PC-9 (cell line): ENCODE measurements at regions not wholly inside any gene's neighbourhood (a gene's known extent, or its start where the extent isn't known, plus 50 kb on each side); places are given as distances from the start of the nearest gene placed in this dataset.

ENCODE experiments used
- BruUV-seq: library from RNA; stranded (reverse); fragments of 400-500 nt; replicated peaks from 2 replicates; lab custom pipeline; 2021; lab: Mats Ljungman, UMichigan
- CTCF ChIA-PET: fragments of 300-600 bp; sonication (Branson Sonifier 250); formaldehyde crosslinking; loops from one replicate; lab custom pipeline; 2022; ENCODE audit warnings: antibody characterized with exemption; lab: Charles Lee
- POLR2A ChIA-PET: fragments of 300-600 bp; sonication (Branson Sonifier 250); formaldehyde crosslinking; loops from one replicate; lab custom pipeline; 2022; ENCODE audit warnings: antibody characterized with exemption; ENCODE audit not compliant: unreplicated experiment; lab: Charles Lee
- DNase-seq, 2 experiments: peaks; one replicate each; pipeline versions ENCODE4 v3.0.0 to v3.0.0-alpha.2; 2015 to 2022; ENCODE audit warnings: mixed read lengths in 1 of 2
- H2AFZ ChIP-seq: fragments of 200-600 bp; sonication (generic); 2 replicates; pipeline ENCODE4 v1.8.1; 2017; ENCODE audit warnings: antibody characterized with exemption
- H3F3A ChIP-seq: fragments of 200-600 bp; sonication (generic); 2 replicates; pipeline ENCODE4 v1.8.1; 2017; ENCODE audit warnings: antibody characterized with exemption, mild to moderate bottlenecking, low read depth; ENCODE audit not compliant: insufficient read depth
- H3K27ac ChIP-seq: fragments of 200-600 bp; sonication (generic); 2 replicates; pipeline ENCODE4 v1.6.1; 2016; ENCODE audit warnings: mixed run types
- H3K27me3 ChIP-seq: fragments of 200-600 bp; sonication (generic); 2 replicates; pipeline ENCODE4 v1.6.1; 2016; ENCODE audit warnings: low read depth, mixed run types; ENCODE audit not compliant: insufficient read depth
- H3K36me3 ChIP-seq: fragments of 200-600 bp; sonication (generic); 2 replicates; pipeline ENCODE4 v1.6.1; 2016; ENCODE audit warnings: low read depth, mixed run types
- H3K4me1 ChIP-seq: fragments of 200-600 bp; sonication (generic); replicated peaks from 2 replicates; pipeline ENCODE4 v1.6.1; 2016; ENCODE audit warnings: mixed run types; ENCODE audit not compliant: insufficient read depth
- H3K4me2 ChIP-seq: fragments of 200-600 bp; sonication (generic); 2 replicates; pipeline ENCODE4 v1.6.1; 2017; ENCODE audit warnings: mixed run types
- H3K4me3 ChIP-seq: fragments of 200-600 bp; sonication (generic); 2 replicates; pipeline ENCODE4 v1.6.1; 2016; ENCODE audit warnings: mixed run types
- H3K79me2 ChIP-seq: fragments of 200-600 bp; sonication (generic); 2 replicates; pipeline ENCODE4 v1.6.1; 2017; ENCODE audit warnings: low read depth, mixed run types
- H3K9me2 ChIP-seq: fragments of 200-600 bp; sonication (generic); 2 replicates; pipeline ENCODE4 v1.8.1; 2017; ENCODE audit warnings: mild to moderate bottlenecking; ENCODE audit not compliant: insufficient read depth
- H3K9me3 ChIP-seq: fragments of 200-600 bp; sonication (generic); 2 replicates; pipeline ENCODE4 v1.8.1; 2016; ENCODE audit warnings: low read depth; ENCODE audit not compliant: insufficient read depth
- H4K20me1 ChIP-seq: fragments of 200-600 bp; sonication (generic); 2 replicates; pipeline ENCODE4 v1.8.1; 2017; ENCODE audit not compliant: insufficient read depth
- EZH2 ChIP-seq: fragments of 200-600 bp; sonication (generic); IDR thresholded peaks from 2 replicates; pipeline ENCODE4 v1.8.0; 2017; ENCODE audit warnings: antibody characterized with exemption, low read depth
- intact Hi-C: fragments of 100-400 bp; cut with micrococcal nuclease; formaldehyde crosslinking; loops from one replicate; pipeline ENCODE4 v1.10.0; 2022; ENCODE audit not compliant: unreplicated experiment
- TF ChIP-seq, protein P1 (sequence below): fragments of 200-600 bp; sonication (generic); conservative IDR thresholded peaks from 2 replicates; pipeline ENCODE4 v1.6.1; 2017; ENCODE audit warnings: mixed run types, antibody characterized with exemption, mild to moderate bottlenecking, moderate library complexity

DNA sequence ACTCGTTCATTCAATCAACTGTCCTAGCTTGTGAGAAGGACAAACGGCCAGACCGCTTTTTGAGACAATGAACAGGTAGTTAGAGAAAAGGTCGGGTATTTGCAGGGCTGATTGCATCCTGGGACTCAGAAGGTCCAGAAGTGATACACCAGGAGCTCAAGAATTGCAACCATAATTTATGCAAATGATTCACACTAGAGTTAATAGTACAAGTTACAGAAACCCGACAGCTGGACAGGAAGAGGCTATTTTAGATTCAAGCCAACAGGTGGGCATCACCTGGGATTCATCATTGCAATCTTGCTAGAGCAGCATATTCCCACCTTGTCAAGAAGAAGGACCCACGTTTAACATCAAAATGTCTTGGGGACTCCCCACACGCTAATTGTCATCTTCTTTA is 83.5 kb downstream of the TNFAIP3 start:
- BruUV-seq, result no TSS peak
- H3K27ac ChIP-seq, result no peak overlapping the region
- no peak overlapping the region for H2AFZ ChIP-seq
- H3F3A ChIP-seq, result no peaks in the 10 kb centered on the region
- H3K36me3 ChIP-seq, result no peaks in the 10 kb centered on the region
- DNase-seq, result no peak
- no peak for TF ChIP-seq EZH2
- TF ChIP-seq, protein P1, sequence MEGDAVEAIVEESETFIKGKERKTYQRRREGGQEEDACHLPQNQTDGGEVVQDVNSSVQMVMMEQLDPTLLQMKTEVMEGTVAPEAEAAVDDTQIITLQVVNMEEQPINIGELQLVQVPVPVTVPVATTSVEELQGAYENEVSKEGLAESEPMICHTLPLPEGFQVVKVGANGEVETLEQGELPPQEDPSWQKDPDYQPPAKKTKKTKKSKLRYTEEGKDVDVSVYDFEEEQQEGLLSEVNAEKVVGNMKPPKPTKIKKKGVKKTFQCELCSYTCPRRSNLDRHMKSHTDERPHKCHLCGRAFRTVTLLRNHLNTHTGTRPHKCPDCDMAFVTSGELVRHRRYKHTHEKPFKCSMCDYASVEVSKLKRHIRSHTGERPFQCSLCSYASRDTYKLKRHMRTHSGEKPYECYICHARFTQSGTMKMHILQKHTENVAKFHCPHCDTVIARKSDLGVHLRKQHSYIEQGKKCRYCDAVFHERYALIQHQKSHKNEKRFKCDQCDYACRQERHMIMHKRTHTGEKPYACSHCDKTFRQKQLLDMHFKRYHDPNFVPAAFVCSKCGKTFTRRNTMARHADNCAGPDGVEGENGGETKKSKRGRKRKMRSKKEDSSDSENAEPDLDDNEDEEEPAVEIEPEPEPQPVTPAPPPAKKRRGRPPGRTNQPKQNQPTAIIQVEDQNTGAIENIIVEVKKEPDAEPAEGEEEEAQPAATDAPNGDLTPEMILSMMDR, result no peak
- H3K79me2 ChIP-seq, result no peaks in the 10 kb centered on the region
- no peak overlapping the region for H3K4me2 ChIP-seq
- POLR2A ChIA-PET, result no interaction called here
- H3K9me3 ChIP-seq, result no peaks in the 10 kb centered on the region
- no peak overlapping the region for H3K4me3 ChIP-seq
- CTCF ChIA-PET, result no interaction called here
- intact Hi-C loops, result no loop called here
- peaks cover 5% of the 10 kb centered on the region; the same call in 1 of the 2 replicates for H3K4me1 ChIP-seq
- no peaks in the 10 kb centered on the region for H3K27me3 ChIP-seq
- H3K9me2 ChIP-seq, result no peaks in the 10 kb centered on the region
- H4K20me1 ChIP-seq, result no peaks in the 10 kb centered on the region

DNA sequence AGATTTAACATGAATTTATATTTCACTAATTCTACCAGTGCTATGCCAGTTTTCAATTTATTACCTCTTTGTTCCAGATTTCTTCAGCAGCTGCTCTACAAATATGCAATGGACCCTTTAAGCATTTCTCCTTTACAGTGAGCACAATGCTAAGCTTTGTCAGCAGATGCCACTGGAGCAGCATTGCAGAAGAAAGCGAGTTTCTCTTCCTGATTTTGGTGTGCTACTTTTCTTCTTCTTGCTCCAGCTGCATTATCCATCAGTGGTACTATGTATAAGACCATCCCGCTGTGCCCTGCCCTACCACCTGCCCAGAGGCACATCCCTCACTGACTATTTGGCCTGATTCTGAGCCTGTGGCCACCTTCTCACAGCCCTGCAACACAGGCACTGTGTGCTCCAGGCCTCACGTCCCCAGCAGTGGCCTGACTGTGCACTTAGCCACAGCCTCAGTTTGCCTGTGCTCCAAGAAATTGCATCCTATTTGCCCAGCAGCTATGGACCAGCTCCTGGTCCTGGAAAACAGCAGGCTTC is 84.1 kb downstream of the TNFAIP3 start:
- CTCF ChIA-PET, result no interaction called here
- Histone ChIP-seq H3K27me3 (no peaks in the 10 kb centered on the region), H3K79me2 (no peaks in the 10 kb centered on the region), H3K9me3 (no peaks in the 10 kb centered on the region), H3K36me3 (no peaks in the 10 kb centered on the region), H3K4me3 (no peak overlapping the region), H4K20me1 (no peaks in the 10 kb centered on the region), H3F3A (no peaks in the 10 kb centered on the region), H3K4me2 (no peak overlapping the region), H3K4me1 (peaks cover 5% of the 10 kb centered on the region; the same call in 1 of the 2 replicates), H2AFZ (no peak overlapping the region), H3K9me2 (no peaks in the 10 kb centered on the region), H3K27ac (no peak overlapping the region)
- TF ChIP-seq, protein P1, result no peak
- POLR2A ChIA-PET, result no interaction called here
- no peak for DNase-seq
- intact Hi-C loops, result no loop called here
- BruUV-seq, result no TSS peak

DNA sequence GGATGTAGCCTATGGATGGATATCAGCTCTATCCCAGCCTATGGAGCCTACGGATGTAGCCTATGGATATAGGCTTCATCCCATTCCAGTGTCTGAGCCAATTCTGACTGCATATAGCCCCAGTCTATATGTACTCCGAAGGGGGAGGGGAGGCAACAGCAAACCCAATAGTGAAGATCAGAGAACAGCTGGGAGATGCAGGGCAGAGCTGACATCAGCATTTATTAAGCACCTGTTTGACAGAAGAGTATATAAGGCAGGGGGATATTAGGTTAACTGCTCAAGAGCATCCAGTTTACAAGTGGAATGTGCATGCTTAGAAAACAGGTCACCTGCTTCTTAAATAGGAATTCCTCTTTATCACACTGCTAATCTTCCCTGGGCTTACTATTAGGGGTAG is 85.2 kb downstream of the TNFAIP3 start:
- no TSS peak for BruUV-seq
- Histone ChIP-seq H2AFZ (no peak overlapping the region), H3K4me1 (peaks cover 5% of the 10 kb centered on the region; the same call in 1 of the 2 replicates), H3K27ac (no peak overlapping the region), H3F3A (no peaks in the 10 kb centered on the region), H3K4me3 (no peak overlapping the region), H3K27me3 (no peaks in the 10 kb centered on the region), H3K36me3 (no peaks in the 10 kb centered on the region), H3K4me2 (no peak overlapping the region), H3K79me2 (no peaks in the 10 kb centered on the region), H4K20me1 (no peaks in the 10 kb centered on the region), H3K9me3 (no peaks in the 10 kb centered on the region), H3K9me2 (no peaks in the 10 kb centered on the region)
- DNase-seq, result no peak
- ChIA-PET POLR2A (no interaction called here), CTCF (no interaction called here)
- intact Hi-C loops, result no loop called here
- TF ChIP-seq, protein P1, result no peak
- no peak for TF ChIP-seq EZH2
